MM.1S (cell line): ENCODE measurements at regions not wholly inside any gene's neighbourhood (a gene's known extent, or its start where the extent isn't known, plus 50 kb on each side); places are given as distances from the start of the nearest gene placed in this dataset.

Source experiments
- EZH2 ChIP-seq: fragments of 300-600 bp; sonication (generic); optimal IDR thresholded peaks from 2 replicates; pipeline ENCODE3; 2017; ENCODE audit warnings: low read depth, mild to moderate bottlenecking, antibody characterized with exemption, low read length, mixed read lengths
- TF ChIP-seq, protein P1 (sequence below): fragments of 300-600 bp; sonication (generic); IDR thresholded peaks from 2 replicates; pipeline ENCODE4 v1.5.1; 2016; ENCODE audit warnings: antibody characterized with exemption, low read length, mixed read lengths

DNA sequence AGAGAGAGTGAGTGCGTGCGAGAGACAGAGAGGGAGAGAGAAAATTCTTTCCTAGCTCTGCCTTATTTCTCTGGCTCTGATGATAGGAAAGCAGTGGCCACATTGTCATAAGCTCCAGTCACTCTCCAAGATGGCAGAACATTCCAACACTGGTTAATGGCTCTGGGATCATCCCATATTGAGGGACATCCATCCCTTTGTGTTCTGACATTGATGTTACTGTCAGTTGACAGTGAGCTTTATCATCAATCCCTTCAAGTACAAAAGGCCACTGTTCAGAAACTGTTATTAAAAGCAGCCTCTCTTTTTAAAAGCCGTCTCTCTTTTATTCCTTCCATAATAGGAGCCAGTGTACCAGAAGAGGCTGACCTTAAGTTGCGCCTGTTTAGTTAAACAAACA, 1084.9 kb upstream of the RBFOX1 start:
- TF ChIP-seq, protein P1, sequence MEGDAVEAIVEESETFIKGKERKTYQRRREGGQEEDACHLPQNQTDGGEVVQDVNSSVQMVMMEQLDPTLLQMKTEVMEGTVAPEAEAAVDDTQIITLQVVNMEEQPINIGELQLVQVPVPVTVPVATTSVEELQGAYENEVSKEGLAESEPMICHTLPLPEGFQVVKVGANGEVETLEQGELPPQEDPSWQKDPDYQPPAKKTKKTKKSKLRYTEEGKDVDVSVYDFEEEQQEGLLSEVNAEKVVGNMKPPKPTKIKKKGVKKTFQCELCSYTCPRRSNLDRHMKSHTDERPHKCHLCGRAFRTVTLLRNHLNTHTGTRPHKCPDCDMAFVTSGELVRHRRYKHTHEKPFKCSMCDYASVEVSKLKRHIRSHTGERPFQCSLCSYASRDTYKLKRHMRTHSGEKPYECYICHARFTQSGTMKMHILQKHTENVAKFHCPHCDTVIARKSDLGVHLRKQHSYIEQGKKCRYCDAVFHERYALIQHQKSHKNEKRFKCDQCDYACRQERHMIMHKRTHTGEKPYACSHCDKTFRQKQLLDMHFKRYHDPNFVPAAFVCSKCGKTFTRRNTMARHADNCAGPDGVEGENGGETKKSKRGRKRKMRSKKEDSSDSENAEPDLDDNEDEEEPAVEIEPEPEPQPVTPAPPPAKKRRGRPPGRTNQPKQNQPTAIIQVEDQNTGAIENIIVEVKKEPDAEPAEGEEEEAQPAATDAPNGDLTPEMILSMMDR: no peak
- no peak for TF ChIP-seq EZH2
